ENCODE measurements at regions not wholly inside any gene's neighbourhood (a gene's known extent, or its start where the extent isn't known, plus 50 kb on each side); places are given as distances from the start of the nearest gene placed in this dataset.

- no peaks in the 10 kb centered on the region for H3K9me2 ChIP-seq (replicated peaks; ENCODE audit: low read depth, low read length)
- H3K4me1 ChIP-seq (ENCODE audit: insufficient read depth, low read length, poor library complexity, severe bottlenecking), result no peaks in the 10 kb centered on the region
- no peak for TF ChIP-seq EZH2phosphoT487 (IDR thresholded peaks at IDR 0.05; ENCODE audit: borderline replicate concordance)
- TF ChIP-seq CTCF (conservative IDR thresholded peaks at IDR 0.05; ENCODE audit: low read length), result no peak
- no peaks in the 10 kb centered on the region for H3K27me3 ChIP-seq (ENCODE audit: insufficient read depth, low read length, poor library complexity, severe bottlenecking)
- no peaks in the 10 kb centered on the region for H3K79me2 ChIP-seq (ENCODE audit: insufficient read depth, low read length)
- H2AFZ ChIP-seq (ENCODE audit: low read length), result no peak overlapping the region
- H3K36me3 ChIP-seq (ENCODE audit: insufficient read depth, low read length), result no peaks in the 10 kb centered on the region
- H3K9me3 ChIP-seq (ENCODE audit: insufficient read depth, low read depth, low read length), result no peaks in the 10 kb centered on the region
- H3K9ac ChIP-seq (ENCODE audit: low read depth, low read length, poor library complexity, severe bottlenecking), result no peak overlapping the region
- no peaks in the 10 kb centered on the region for H3F3A ChIP-seq (ENCODE audit: low read depth)
- H4K20me1 ChIP-seq (ENCODE audit: insufficient read depth, low read length, poor library complexity, severe bottlenecking), result no peaks in the 10 kb centered on the region
- H3K4me2 ChIP-seq (ENCODE audit: low read depth, low read length, poor library complexity, severe bottlenecking), result no peak overlapping the region
- H3K4me3 ChIP-seq (ENCODE audit: low read length, poor library complexity, severe bottlenecking), result no peak overlapping the region
Observed at GRCh38 chr13:31433746-31434145, 234.0 kb downstream of the B3GLCT start.

GRCh38 chr13:31434613-31435012, 234.8 kb downstream of the B3GLCT start:
- H3K9ac ChIP-seq (ENCODE audit: low read depth, low read length, poor library complexity, severe bottlenecking), result no peak overlapping the region
- no peak for TF ChIP-seq CTCF (conservative IDR thresholded peaks at IDR 0.05; ENCODE audit: low read length)
- no peak for TF ChIP-seq EZH2phosphoT487 (IDR thresholded peaks at IDR 0.05; ENCODE audit: borderline replicate concordance)
- H3K4me1 ChIP-seq (ENCODE audit: insufficient read depth, low read length, poor library complexity, severe bottlenecking), result no peaks in the 10 kb centered on the region
- H3K27me3 ChIP-seq (ENCODE audit: insufficient read depth, low read length, poor library complexity, severe bottlenecking), result no peaks in the 10 kb centered on the region
- H3K9me3 ChIP-seq (ENCODE audit: insufficient read depth, low read depth, low read length), result no peaks in the 10 kb centered on the region
- no peak overlapping the region for H3K4me3 ChIP-seq (ENCODE audit: low read length, poor library complexity, severe bottlenecking)
- H4K20me1 ChIP-seq (ENCODE audit: insufficient read depth, low read length, poor library complexity, severe bottlenecking), result no peaks in the 10 kb centered on the region
- no peak overlapping the region for H3K4me2 ChIP-seq (ENCODE audit: low read depth, low read length, poor library complexity, severe bottlenecking)
- no peaks in the 10 kb centered on the region for H3K9me2 ChIP-seq (replicated peaks; ENCODE audit: low read depth, low read length)
- no peaks in the 10 kb centered on the region for H3F3A ChIP-seq (ENCODE audit: low read depth)
- no peaks in the 10 kb centered on the region for H3K36me3 ChIP-seq (ENCODE audit: insufficient read depth, low read length)
- no peak overlapping the region for H2AFZ ChIP-seq (ENCODE audit: low read length)
- no peaks in the 10 kb centered on the region for H3K79me2 ChIP-seq (ENCODE audit: insufficient read depth, low read length)

- H3K4me3 ChIP-seq (ENCODE audit: low read length, poor library complexity, severe bottlenecking), result no peak overlapping the region
- H3K4me1 ChIP-seq (ENCODE audit: insufficient read depth, low read length, poor library complexity, severe bottlenecking), result no peaks in the 10 kb centered on the region
- no peaks in the 10 kb centered on the region for H3K9me2 ChIP-seq (replicated peaks; ENCODE audit: low read depth, low read length)
- H3K27me3 ChIP-seq (ENCODE audit: insufficient read depth, low read length, poor library complexity, severe bottlenecking), result no peaks in the 10 kb centered on the region
- TF ChIP-seq EZH2phosphoT487 (IDR thresholded peaks at IDR 0.05; ENCODE audit: borderline replicate concordance) (no peak), CTCF (conservative IDR thresholded peaks at IDR 0.05; ENCODE audit: low read length) (no peak)
- no peaks in the 10 kb centered on the region for H3K79me2 ChIP-seq (ENCODE audit: insufficient read depth, low read length)
- H3K9ac ChIP-seq (ENCODE audit: low read depth, low read length, poor library complexity, severe bottlenecking), result no peak overlapping the region
- H4K20me1 ChIP-seq (ENCODE audit: insufficient read depth, low read length, poor library complexity, severe bottlenecking), result no peaks in the 10 kb centered on the region
- no peak overlapping the region for H3K4me2 ChIP-seq (ENCODE audit: low read depth, low read length, poor library complexity, severe bottlenecking)
- H3K9me3 ChIP-seq (ENCODE audit: insufficient read depth, low read depth, low read length), result no peaks in the 10 kb centered on the region
- H3K36me3 ChIP-seq (ENCODE audit: insufficient read depth, low read length), result no peaks in the 10 kb centered on the region
- no peaks in the 10 kb centered on the region for H3F3A ChIP-seq (ENCODE audit: low read depth)
- H2AFZ ChIP-seq (ENCODE audit: low read length), result no peak overlapping the region
Observed at GRCh38 chr13:31435536-31435935, 235.8 kb downstream of the B3GLCT start.

Measured in Loucy (cell line).